ENCODE measurements at regions not wholly inside any gene's neighbourhood (a gene's known extent, or its start where the extent isn't known, plus 50 kb on each side); places are given as distances from the start of the nearest gene placed in this dataset.

GRCh38 chr5:148725675-148726074, 71.3 kb upstream of the HTR4 start:
- TF ChIP-seq, protein P1, sequence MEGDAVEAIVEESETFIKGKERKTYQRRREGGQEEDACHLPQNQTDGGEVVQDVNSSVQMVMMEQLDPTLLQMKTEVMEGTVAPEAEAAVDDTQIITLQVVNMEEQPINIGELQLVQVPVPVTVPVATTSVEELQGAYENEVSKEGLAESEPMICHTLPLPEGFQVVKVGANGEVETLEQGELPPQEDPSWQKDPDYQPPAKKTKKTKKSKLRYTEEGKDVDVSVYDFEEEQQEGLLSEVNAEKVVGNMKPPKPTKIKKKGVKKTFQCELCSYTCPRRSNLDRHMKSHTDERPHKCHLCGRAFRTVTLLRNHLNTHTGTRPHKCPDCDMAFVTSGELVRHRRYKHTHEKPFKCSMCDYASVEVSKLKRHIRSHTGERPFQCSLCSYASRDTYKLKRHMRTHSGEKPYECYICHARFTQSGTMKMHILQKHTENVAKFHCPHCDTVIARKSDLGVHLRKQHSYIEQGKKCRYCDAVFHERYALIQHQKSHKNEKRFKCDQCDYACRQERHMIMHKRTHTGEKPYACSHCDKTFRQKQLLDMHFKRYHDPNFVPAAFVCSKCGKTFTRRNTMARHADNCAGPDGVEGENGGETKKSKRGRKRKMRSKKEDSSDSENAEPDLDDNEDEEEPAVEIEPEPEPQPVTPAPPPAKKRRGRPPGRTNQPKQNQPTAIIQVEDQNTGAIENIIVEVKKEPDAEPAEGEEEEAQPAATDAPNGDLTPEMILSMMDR (IDR thresholded peaks at IDR 0.05; ENCODE audit: poor library complexity), result no peak
- no peak for TF ChIP-seq EZH2phosphoT487 (IDR thresholded peaks at IDR 0.05; ENCODE audit: low read depth, severe bottlenecking, unreplicated experiment)

Data from hepatocyte (in vitro differentiated cells).